ENCODE measurements at regions not wholly inside any gene's neighbourhood (a gene's known extent, or its start where the extent isn't known, plus 50 kb on each side); places are given as distances from the start of the nearest gene placed in this dataset.

GRCh38 chr4:65102419-65102818, 567.9 kb downstream of the EPHA5 start:
- TF ChIP-seq CTCF (IDR thresholded peaks at IDR 0.05), result no peak
- TF ChIP-seq ZFX (IDR thresholded peaks at IDR 0.05; ENCODE audit: borderline replicate concordance), result no peak

All from 22Rv1 (cell line).